ENCODE measurements at regions not wholly inside any gene's neighbourhood (a gene's known extent, or its start where the extent isn't known, plus 50 kb on each side); places are given as distances from the start of the nearest gene placed in this dataset.

DNA sequence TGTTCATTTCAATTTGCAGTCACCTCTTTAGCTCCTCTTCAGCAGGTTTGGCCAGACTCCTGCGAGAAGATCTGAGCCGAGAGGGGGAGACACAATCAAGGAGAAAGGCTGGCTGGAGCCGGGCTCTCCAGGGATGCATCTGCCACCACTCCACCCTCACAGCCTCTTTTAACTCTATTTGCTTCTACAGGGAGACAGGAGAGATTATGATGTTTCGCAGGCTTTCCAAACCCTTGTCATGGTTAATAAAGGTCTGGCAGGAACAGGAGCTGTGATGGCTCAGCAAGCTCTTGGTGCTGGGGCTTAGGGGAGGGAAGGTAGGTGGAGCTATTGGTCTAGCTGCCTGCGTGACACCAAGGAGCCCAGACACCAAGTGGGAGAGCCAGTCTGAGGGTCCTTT, 448.1 kb upstream of the PODXL start:
- no peak overlapping the region for H2AFZ ChIP-seq (ENCODE audit: insufficient read depth, low read depth, low read length, poor library complexity, severe bottlenecking)
- H3K9ac ChIP-seq (ENCODE audit: low read length): no peak overlapping the region
- no peak overlapping the region for H3K27ac ChIP-seq (ENCODE audit: low read length in 2 of 2)
- H3K4me2 ChIP-seq (replicated peaks; ENCODE audit: low read depth, low read length, poor library complexity, severe bottlenecking): no peak overlapping the region
- POLR2A ChIA-PET: no interaction called here
- Mint-ChIP-seq H3K9me3 (ENCODE audit: insufficient read depth) (peaks cover 9% of the 10 kb centered on the region), H3K27ac (no peak overlapping the region), H3K4me3 (no peak overlapping the region), H3K27me3 (no peaks in the 10 kb centered on the region), H3K4me1 (no peaks in the 10 kb centered on the region)
- no peak overlapping the region for H3K4me3 ChIP-seq (ENCODE audit: control extremely low read depth in 1 of 5, extremely low read depth in 1 of 5, insufficient read depth in 1 of 5, low read depth in 2 of 5, low read length in 4 of 5)
- intact Hi-C loops (cut with micrococcal nuclease): no loop called here
- ATAC-seq (ENCODE audit: low read depth) (no peak), DNase-seq (no peak)
- CTCF ChIA-PET: no interaction called here
- no peak for TF ChIP-seq EZH2 (IDR thresholded peaks at IDR 0.05; ENCODE audit: borderline replicate concordance, insufficient read depth, low read depth, low read length, poor library complexity, severe bottlenecking)
- TF ChIP-seq, protein P1, sequence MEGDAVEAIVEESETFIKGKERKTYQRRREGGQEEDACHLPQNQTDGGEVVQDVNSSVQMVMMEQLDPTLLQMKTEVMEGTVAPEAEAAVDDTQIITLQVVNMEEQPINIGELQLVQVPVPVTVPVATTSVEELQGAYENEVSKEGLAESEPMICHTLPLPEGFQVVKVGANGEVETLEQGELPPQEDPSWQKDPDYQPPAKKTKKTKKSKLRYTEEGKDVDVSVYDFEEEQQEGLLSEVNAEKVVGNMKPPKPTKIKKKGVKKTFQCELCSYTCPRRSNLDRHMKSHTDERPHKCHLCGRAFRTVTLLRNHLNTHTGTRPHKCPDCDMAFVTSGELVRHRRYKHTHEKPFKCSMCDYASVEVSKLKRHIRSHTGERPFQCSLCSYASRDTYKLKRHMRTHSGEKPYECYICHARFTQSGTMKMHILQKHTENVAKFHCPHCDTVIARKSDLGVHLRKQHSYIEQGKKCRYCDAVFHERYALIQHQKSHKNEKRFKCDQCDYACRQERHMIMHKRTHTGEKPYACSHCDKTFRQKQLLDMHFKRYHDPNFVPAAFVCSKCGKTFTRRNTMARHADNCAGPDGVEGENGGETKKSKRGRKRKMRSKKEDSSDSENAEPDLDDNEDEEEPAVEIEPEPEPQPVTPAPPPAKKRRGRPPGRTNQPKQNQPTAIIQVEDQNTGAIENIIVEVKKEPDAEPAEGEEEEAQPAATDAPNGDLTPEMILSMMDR (IDR thresholded peaks at IDR 0.05): no peak
- no peaks in the 10 kb centered on the region for H3K4me1 ChIP-seq (ENCODE audit: control insufficient read depth in 2 of 2, insufficient read depth in 2 of 2, low read length in 2 of 2)
- no peaks in the 10 kb centered on the region for H3K36me3 ChIP-seq (replicated peaks in 1 of 2; ENCODE audit: control extremely low read depth in 1 of 2, control insufficient read depth in 1 of 2, extremely low read depth in 1 of 2, insufficient read depth in 2 of 2, low read length in 1 of 2)
- no peaks in the 10 kb centered on the region for H3K79me2 ChIP-seq (ENCODE audit: control insufficient read depth, insufficient read depth, low read length)
- H3K27me3 ChIP-seq (replicated peaks in 1 of 4; ENCODE audit: control extremely low read depth in 1 of 4, control insufficient read depth in 3 of 4, insufficient read depth in 4 of 4, low read length in 3 of 4): no peaks in the 10 kb centered on the region
- 90% methylated on average over 3 of the region's 5 CpGs for WGBS (ENCODE audit: insufficient coverage)
- peaks cover 0 to 3% (median 0%) of the 10 kb centered on the region in 3 donors for H3K9me3 ChIP-seq (ENCODE audit: control extremely low read depth in 1 of 3, control insufficient read depth in 2 of 3, insufficient read depth in 1 of 3, low read length in 2 of 3)
- no peaks in the 10 kb centered on the region for H4K20me1 ChIP-seq (ENCODE audit: control insufficient read depth, insufficient read depth, low read length, poor library complexity, severe bottlenecking)

DNA sequence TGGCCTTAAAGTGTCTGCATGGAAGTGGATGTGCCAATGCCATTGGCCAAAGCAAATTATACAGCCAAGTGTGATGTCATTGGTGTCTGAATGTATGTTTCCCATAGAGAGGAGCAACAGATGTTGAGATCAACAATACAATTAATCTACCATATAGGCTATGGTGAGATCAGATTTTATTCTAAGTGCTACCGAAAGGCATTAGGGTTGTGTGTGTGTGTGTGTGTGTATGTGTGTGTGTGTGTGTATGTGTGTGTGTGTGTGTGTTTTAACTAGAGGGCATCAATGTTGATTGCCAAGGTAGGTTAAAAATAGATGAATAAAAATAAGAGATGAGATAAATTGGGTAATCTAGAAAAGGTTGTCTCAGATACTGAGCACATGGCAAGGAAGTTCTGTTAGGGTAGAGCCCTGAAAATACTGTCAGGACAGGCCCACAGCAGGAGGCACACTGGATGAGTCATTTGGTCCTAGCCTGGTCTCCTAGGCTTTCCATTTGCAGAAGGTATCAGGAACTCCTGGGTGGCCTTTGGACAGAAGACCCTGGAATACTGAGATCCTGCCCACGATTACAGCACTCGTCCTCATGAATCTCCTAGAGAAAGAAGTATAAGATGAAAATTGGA, 446.0 kb upstream of the PODXL start:
- Mint-ChIP-seq H3K9me3 (ENCODE audit: insufficient read depth) (no peaks in the 10 kb centered on the region), H3K4me1 (no peaks in the 10 kb centered on the region), H3K27me3 (no peaks in the 10 kb centered on the region), H3K4me3 (no peak overlapping the region), H3K27ac (no peak overlapping the region)
- Histone ChIP-seq H3K36me3 (replicated peaks in 1 of 2; ENCODE audit: control extremely low read depth in 1 of 2, control insufficient read depth in 1 of 2, extremely low read depth in 1 of 2, insufficient read depth in 2 of 2, low read length in 1 of 2) (no peaks in the 10 kb centered on the region), H3K4me3 (ENCODE audit: control extremely low read depth in 1 of 5, extremely low read depth in 1 of 5, insufficient read depth in 1 of 5, low read depth in 2 of 5, low read length in 4 of 5) (no peak overlapping the region), H3K4me2 (replicated peaks; ENCODE audit: low read depth, low read length, poor library complexity, severe bottlenecking) (no peak overlapping the region), H2AFZ (ENCODE audit: insufficient read depth, low read depth, low read length, poor library complexity, severe bottlenecking) (no peak overlapping the region), H3K27me3 (replicated peaks in 1 of 4; ENCODE audit: control extremely low read depth in 1 of 4, control insufficient read depth in 3 of 4, insufficient read depth in 4 of 4, low read length in 3 of 4) (no peaks in the 10 kb centered on the region), H3K4me1 (ENCODE audit: control insufficient read depth in 2 of 2, insufficient read depth in 2 of 2, low read length in 2 of 2) (no peaks in the 10 kb centered on the region), H3K79me2 (ENCODE audit: control insufficient read depth, insufficient read depth, low read length) (no peaks in the 10 kb centered on the region), H3K9me3 (ENCODE audit: control extremely low read depth in 1 of 3, control insufficient read depth in 2 of 3, insufficient read depth in 1 of 3, low read length in 2 of 3) (no peaks in the 10 kb centered on the region), H4K20me1 (ENCODE audit: control insufficient read depth, insufficient read depth, low read length, poor library complexity, severe bottlenecking) (no peaks in the 10 kb centered on the region), H3K27ac (ENCODE audit: low read length in 2 of 2) (no peak overlapping the region), H3K9ac (ENCODE audit: low read length) (no peak overlapping the region)
- 100% methylated on average over 1 of the region's 3 CpGs for WGBS (ENCODE audit: insufficient coverage)
- DNase-seq: no peak
- intact Hi-C loops (cut with micrococcal nuclease): no loop called here
- CTCF ChIA-PET: no interaction called here
- POLR2A ChIA-PET: no interaction called here
- TF ChIP-seq EZH2 (IDR thresholded peaks at IDR 0.05; ENCODE audit: borderline replicate concordance, insufficient read depth, low read depth, low read length, poor library complexity, severe bottlenecking): no peak
- TF ChIP-seq, protein P1 (IDR thresholded peaks at IDR 0.05): no peak
- no peak for ATAC-seq (ENCODE audit: low read depth)
